ENCODE measurements at regions not wholly inside any gene's neighbourhood (a gene's known extent, or its start where the extent isn't known, plus 50 kb on each side); places are given as distances from the start of the nearest gene placed in this dataset.

DNA sequence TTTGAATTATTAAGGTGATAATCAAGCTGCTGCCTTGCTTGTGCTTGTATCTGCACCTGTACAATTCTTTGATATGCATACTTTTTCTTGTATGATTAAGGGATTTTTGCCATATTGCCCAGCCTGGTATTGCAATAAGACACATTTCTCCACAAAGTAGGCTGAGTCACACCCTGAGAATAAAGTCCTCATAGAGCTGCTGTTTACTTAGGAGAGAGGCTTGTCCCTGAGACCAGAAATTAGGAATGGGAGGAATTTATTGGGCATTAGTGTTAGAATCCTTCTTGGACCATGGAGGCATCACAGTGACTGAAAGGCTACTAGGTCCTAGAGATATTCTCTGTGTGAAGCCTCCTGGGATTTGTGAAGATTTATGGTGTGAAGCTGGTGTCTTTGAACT is 506.8 kb upstream of the FBXO33 start:
- H3K36me3 ChIP-seq (ENCODE audit: insufficient read depth, low read length) = no peaks in the 10 kb centered on the region

DNA sequence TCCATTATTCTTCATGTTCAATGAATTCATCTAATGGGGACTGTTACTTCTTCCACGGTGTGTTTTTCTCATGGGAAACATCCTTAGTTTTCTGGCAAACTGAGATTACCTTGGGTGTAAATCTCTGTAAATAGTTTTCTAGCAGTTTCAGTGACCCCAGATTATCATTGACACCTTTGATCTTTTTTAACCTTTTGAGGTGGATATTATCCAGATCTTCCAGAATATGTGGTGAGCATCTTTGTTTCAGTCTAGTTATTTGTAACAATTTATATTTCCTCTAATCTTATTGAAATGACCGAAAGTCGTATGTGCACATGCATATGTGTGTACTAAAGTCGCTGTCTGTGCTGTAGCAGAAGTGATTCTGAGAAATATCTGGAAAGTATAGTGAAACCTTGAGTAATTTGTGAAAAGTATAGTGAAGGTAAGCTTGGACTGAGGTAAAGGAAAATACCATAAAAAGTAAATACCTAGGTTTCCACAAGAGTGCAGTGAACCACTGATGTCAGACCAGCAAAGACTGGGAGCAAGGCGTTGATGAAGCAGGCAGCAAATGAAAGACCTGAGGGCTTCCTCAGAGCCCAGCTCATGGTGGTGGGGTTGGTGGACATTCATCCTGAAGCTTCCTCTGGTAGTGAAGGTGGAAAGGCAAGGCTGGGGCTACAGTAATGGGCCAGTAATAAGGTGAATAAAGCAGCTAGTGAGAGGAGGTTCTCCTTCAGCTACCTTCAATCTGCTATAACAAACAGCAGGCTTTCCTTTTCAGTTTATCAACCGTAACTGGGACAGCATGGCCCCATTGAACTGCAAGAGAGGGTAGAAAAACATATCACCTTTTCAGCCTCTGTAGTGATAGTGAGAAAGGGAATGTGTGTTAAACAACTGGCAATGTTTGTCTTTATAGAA is 480.2 kb upstream of the FBXO33 start:
- H3K9me3 ChIP-seq (ENCODE audit: low read length) = no peaks in the 10 kb centered on the region
- H3K4me3 ChIP-seq (ENCODE audit: low read length) = no peak overlapping the region
- no peaks in the 10 kb centered on the region for H3F3A ChIP-seq (ENCODE audit: insufficient read depth, low read length, poor library complexity, severe bottlenecking)
- no peak overlapping the region for H3K4me2 ChIP-seq (ENCODE audit: low read length)
- H4K20me1 ChIP-seq (ENCODE audit: insufficient read depth) = no peaks in the 10 kb centered on the region
- no peaks in the 10 kb centered on the region for H3K36me3 ChIP-seq (ENCODE audit: insufficient read depth, low read length)
- no peaks in the 10 kb centered on the region for H3K27me3 ChIP-seq (ENCODE audit: insufficient read depth, low read depth, low read length)
- no peak overlapping the region for H3K9ac ChIP-seq (ENCODE audit: low read length)
- H3K79me2 ChIP-seq (replicated peaks; ENCODE audit: insufficient read depth, low read length) = no peaks in the 10 kb centered on the region
- TF ChIP-seq POLR2AphosphoS5 (IDR thresholded peaks at IDR 0.05) (no peak), RAD21 (conservative IDR thresholded peaks at IDR 0.05) (no peak), SMC3 (conservative IDR thresholded peaks at IDR 0.05; ENCODE audit: poor library complexity) (no peak), MXI1 (conservative IDR thresholded peaks at IDR 0.05; ENCODE audit: poor library complexity, severe bottlenecking) (no peak), TAF1 (IDR thresholded peaks at IDR 0.05; ENCODE audit: low read depth) (no peak), EZH2 (IDR thresholded peaks at IDR 0.05; ENCODE audit: borderline replicate concordance, insufficient read depth, low read length, poor library complexity, severe bottlenecking) (no peak), EP300 (conservative IDR thresholded peaks at IDR 0.05; ENCODE audit: poor library complexity, severe bottlenecking) (no peak)
- TF ChIP-seq, protein P1, sequence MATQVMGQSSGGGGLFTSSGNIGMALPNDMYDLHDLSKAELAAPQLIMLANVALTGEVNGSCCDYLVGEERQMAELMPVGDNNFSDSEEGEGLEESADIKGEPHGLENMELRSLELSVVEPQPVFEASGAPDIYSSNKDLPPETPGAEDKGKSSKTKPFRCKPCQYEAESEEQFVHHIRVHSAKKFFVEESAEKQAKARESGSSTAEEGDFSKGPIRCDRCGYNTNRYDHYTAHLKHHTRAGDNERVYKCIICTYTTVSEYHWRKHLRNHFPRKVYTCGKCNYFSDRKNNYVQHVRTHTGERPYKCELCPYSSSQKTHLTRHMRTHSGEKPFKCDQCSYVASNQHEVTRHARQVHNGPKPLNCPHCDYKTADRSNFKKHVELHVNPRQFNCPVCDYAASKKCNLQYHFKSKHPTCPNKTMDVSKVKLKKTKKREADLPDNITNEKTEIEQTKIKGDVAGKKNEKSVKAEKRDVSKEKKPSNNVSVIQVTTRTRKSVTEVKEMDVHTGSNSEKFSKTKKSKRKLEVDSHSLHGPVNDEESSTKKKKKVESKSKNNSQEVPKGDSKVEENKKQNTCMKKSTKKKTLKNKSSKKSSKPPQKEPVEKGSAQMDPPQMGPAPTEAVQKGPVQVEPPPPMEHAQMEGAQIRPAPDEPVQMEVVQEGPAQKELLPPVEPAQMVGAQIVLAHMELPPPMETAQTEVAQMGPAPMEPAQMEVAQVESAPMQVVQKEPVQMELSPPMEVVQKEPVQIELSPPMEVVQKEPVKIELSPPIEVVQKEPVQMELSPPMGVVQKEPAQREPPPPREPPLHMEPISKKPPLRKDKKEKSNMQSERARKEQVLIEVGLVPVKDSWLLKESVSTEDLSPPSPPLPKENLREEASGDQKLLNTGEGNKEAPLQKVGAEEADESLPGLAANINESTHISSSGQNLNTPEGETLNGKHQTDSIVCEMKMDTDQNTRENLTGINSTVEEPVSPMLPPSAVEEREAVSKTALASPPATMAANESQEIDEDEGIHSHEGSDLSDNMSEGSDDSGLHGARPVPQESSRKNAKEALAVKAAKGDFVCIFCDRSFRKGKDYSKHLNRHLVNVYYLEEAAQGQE (IDR thresholded peaks at IDR 0.05; ENCODE audit: borderline replicate concordance) = no peak
- TF ChIP-seq, protein P2, sequence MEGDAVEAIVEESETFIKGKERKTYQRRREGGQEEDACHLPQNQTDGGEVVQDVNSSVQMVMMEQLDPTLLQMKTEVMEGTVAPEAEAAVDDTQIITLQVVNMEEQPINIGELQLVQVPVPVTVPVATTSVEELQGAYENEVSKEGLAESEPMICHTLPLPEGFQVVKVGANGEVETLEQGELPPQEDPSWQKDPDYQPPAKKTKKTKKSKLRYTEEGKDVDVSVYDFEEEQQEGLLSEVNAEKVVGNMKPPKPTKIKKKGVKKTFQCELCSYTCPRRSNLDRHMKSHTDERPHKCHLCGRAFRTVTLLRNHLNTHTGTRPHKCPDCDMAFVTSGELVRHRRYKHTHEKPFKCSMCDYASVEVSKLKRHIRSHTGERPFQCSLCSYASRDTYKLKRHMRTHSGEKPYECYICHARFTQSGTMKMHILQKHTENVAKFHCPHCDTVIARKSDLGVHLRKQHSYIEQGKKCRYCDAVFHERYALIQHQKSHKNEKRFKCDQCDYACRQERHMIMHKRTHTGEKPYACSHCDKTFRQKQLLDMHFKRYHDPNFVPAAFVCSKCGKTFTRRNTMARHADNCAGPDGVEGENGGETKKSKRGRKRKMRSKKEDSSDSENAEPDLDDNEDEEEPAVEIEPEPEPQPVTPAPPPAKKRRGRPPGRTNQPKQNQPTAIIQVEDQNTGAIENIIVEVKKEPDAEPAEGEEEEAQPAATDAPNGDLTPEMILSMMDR (IDR thresholded peaks at IDR 0.05; ENCODE audit: poor library complexity, severe bottlenecking) = no peak
- no peak overlapping the region for H2AFZ ChIP-seq (ENCODE audit: low read depth, low read length)
- no peaks in the 10 kb centered on the region for H3K9me2 ChIP-seq (ENCODE audit: insufficient read depth, low read length)
- H3K27ac ChIP-seq (ENCODE audit: low read length) = no peak overlapping the region

More for the DNA sequence above, 506.8 kb upstream of the FBXO33 start:
- Histone ChIP-seq H2AFZ (ENCODE audit: low read depth, low read length) (no peak overlapping the region), H3K27me3 (ENCODE audit: insufficient read depth, low read depth, low read length) (no peaks in the 10 kb centered on the region), H3F3A (ENCODE audit: insufficient read depth, low read length, poor library complexity, severe bottlenecking) (no peaks in the 10 kb centered on the region), H3K4me2 (ENCODE audit: low read length) (no peak overlapping the region), H4K20me1 (ENCODE audit: insufficient read depth) (no peaks in the 10 kb centered on the region), H3K27ac (ENCODE audit: low read length) (no peak overlapping the region), H3K9me3 (ENCODE audit: low read length) (no peaks in the 10 kb centered on the region), H3K9me2 (ENCODE audit: insufficient read depth, low read length) (no peaks in the 10 kb centered on the region), H3K4me3 (ENCODE audit: low read length) (no peak overlapping the region), H3K79me2 (replicated peaks; ENCODE audit: insufficient read depth, low read length) (no peaks in the 10 kb centered on the region), H3K9ac (ENCODE audit: low read length) (no peak overlapping the region)
- no peak for TF ChIP-seq POLR2AphosphoS5 (IDR thresholded peaks at IDR 0.05)
- TF ChIP-seq EP300 (conservative IDR thresholded peaks at IDR 0.05; ENCODE audit: poor library complexity, severe bottlenecking) = no peak
- no peak for TF ChIP-seq EZH2 (IDR thresholded peaks at IDR 0.05; ENCODE audit: borderline replicate concordance, insufficient read depth, low read length, poor library complexity, severe bottlenecking)
- no peak for TF ChIP-seq TAF1 (IDR thresholded peaks at IDR 0.05; ENCODE audit: low read depth)
- TF ChIP-seq, protein P1 (IDR thresholded peaks at IDR 0.05; ENCODE audit: borderline replicate concordance) = no peak

Data from neural cell (in vitro differentiated cells).